Fibroblast of lung (primary cell): ENCODE measurements at regions not wholly inside any gene's neighbourhood (a gene's known extent, or its start where the extent isn't known, plus 50 kb on each side); places are given as distances from the start of the nearest gene placed in this dataset.

Source experiments
- EZH2 ChIP-seq: IDR thresholded peaks from 2 replicates; pipeline ENCODE4 v1.5.1; 2012; ENCODE audit warnings: low read length, control low read depth, mild to moderate bottlenecking; ENCODE audit errors: missing control alignments
- TF ChIP-seq, protein P1 (sequence below), 2 donors: IDR thresholded peaks in 1 of 2; conservative IDR thresholded peaks in 1 of 2; 1 replicate in 1 of 2; 2 replicates in 1 of 2; pipeline ENCODE4 v1.5.1; 2011 to 2012; ENCODE audit warnings: low read length in 2 of 2, control low read depth in 1 of 2, inconsistent platforms in 1 of 2, low read depth in 1 of 2, mild to moderate bottlenecking in 1 of 2

- TF ChIP-seq, protein P1, sequence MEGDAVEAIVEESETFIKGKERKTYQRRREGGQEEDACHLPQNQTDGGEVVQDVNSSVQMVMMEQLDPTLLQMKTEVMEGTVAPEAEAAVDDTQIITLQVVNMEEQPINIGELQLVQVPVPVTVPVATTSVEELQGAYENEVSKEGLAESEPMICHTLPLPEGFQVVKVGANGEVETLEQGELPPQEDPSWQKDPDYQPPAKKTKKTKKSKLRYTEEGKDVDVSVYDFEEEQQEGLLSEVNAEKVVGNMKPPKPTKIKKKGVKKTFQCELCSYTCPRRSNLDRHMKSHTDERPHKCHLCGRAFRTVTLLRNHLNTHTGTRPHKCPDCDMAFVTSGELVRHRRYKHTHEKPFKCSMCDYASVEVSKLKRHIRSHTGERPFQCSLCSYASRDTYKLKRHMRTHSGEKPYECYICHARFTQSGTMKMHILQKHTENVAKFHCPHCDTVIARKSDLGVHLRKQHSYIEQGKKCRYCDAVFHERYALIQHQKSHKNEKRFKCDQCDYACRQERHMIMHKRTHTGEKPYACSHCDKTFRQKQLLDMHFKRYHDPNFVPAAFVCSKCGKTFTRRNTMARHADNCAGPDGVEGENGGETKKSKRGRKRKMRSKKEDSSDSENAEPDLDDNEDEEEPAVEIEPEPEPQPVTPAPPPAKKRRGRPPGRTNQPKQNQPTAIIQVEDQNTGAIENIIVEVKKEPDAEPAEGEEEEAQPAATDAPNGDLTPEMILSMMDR (conservative IDR thresholded peaks at IDR 0.05 in 1 of 2, IDR thresholded peaks at IDR 0.05 in 1 of 2; ENCODE audit: low read depth in 1 of 2, low read length in 2 of 2), result no peak
- TF ChIP-seq EZH2, result no peak
These were observed 1496.8 kb upstream of the TMEM132C start for GRCh38 chr12:126770188-126770587.
